SK-N-DZ (cell line): ENCODE measurements at regions not wholly inside any gene's neighbourhood (a gene's known extent, or its start where the extent isn't known, plus 50 kb on each side); places are given as distances from the start of the nearest gene placed in this dataset.
"Not testable (repeated sequence)": the region's sequence is repeated elsewhere in the genome, so short reads cannot be mapped to it uniquely, and the experiment has no call there.

Experiments
- DNase-seq: peaks from one replicate; pipeline ENCODE4 v3.0.0-alpha.2; 2015; ENCODE audit warnings: low spot score

GRCh38 chr11:128161436-128161835 is 425.9 kb downstream of the ETS1 start:
- DNase-seq, result no peak

GRCh38 chr11:128158860-128159259 is 428.5 kb downstream of the ETS1 start:
- DNase-seq, result no peak

GRCh38 chr11:128157423-128158298 is 429.7 kb downstream of the ETS1 start:
- DNase-seq, result peak; percentile 48

GRCh38 chr11:128156486-128156885 is 430.9 kb downstream of the ETS1 start:
- DNase-seq, result no peak

- DNase-seq, result no peak
Measured at GRCh38 chr11:128155590-128155989, 431.8 kb downstream of the ETS1 start.

- no peak for DNase-seq
Measured at GRCh38 chr11:128153697-128154048, 433.7 kb downstream of the ETS1 start.

- no peak for DNase-seq
Measured at GRCh38 chr11:128152796-128153696, 434.3 kb downstream of the ETS1 start.

GRCh38 chr11:128151780-128152179 is 435.6 kb downstream of the ETS1 start:
- no peak for DNase-seq

- DNase-seq, result no peak
Measured at GRCh38 chr11:128151338-128151737, 436.0 kb downstream of the ETS1 start.

- no peak for DNase-seq
Measured at GRCh38 chr11:128148208-128148607, 439.1 kb downstream of the ETS1 start.

- no peak for DNase-seq
Measured at GRCh38 chr11:128146926-128147605, 440.3 kb downstream of the ETS1 start.

- not testable (repeated sequence) for DNase-seq
Measured at GRCh38 chr11:128140293-128140692, 447.1 kb downstream of the ETS1 start.

- no peak for DNase-seq
Measured at GRCh38 chr11:128135451-128135850, 451.9 kb downstream of the ETS1 start.

- DNase-seq, result peak; percentile 79
Measured at GRCh38 chr11:128133501-128133900, 453.9 kb downstream of the ETS1 start.

GRCh38 chr11:128130052-128130451 is 457.3 kb downstream of the ETS1 start:
- DNase-seq, result no peak

- no peak for DNase-seq
Measured at GRCh38 chr11:128125723-128126122, 461.6 kb downstream of the ETS1 start.

GRCh38 chr11:128116885-128117284 is 470.5 kb downstream of the ETS1 start:
- no peak for DNase-seq

GRCh38 chr11:128116447-128116846 is 470.9 kb downstream of the ETS1 start:
- DNase-seq, result no peak

GRCh38 chr11:128105950-128106349 is 481.4 kb downstream of the ETS1 start:
- DNase-seq, result no peak

GRCh38 chr11:128105511-128105910 is 481.8 kb downstream of the ETS1 start:
- no peak for DNase-seq

GRCh38 chr11:128103278-128103873 is 484.0 kb downstream of the ETS1 start:
- DNase-seq, result no peak

- no peak for DNase-seq
Measured at GRCh38 chr11:128098781-128099180, 488.6 kb downstream of the ETS1 start.
